Kidney (tissue), 13 donors: ENCODE measurements at regions not wholly inside any gene's neighbourhood (a gene's known extent, or its start where the extent isn't known, plus 50 kb on each side); places are given as distances from the start of the nearest gene placed in this dataset.
"Not testable (repeated sequence)": the region's sequence is repeated elsewhere in the genome, so short reads cannot be mapped to it uniquely, and the experiment has no call there.

ENCODE experiments used
- DNase-seq, 5 donors: peaks; one replicate each; pipeline ENCODE4 v3.0.0-alpha.2; 2013 to 2020
- FAIRE-seq: peaks from 2 replicates; lab custom pipeline; 2012; peaks lifted over from hg19 to GRCh38; lab: Jason Lieb, UNC
- H3K27ac ChIP-seq, 2 donors: one replicate each; pipeline ENCODE4 v1.7.0; 2013; ENCODE audit warnings: low read depth in 2 of 2, low read length in 2 of 2, inconsistent platforms in 1 of 2
- H3K27me3 ChIP-seq: one replicate; pipeline ENCODE4 v1.7.1; 2013; ENCODE audit warnings: low read length, inconsistent platforms; ENCODE audit not compliant: control insufficient read depth, insufficient read depth
- H3K36me3 ChIP-seq, 3 donors: one replicate each; pipeline versions ENCODE4 v1.7.0 to v1.7.1; 2013; ENCODE audit warnings: low read length in 3 of 3, control low read depth in 1 of 3, inconsistent platforms in 1 of 3; ENCODE audit not compliant: insufficient read depth in 3 of 3, control insufficient read depth in 2 of 3
- H3K4me1 ChIP-seq, 3 donors: one replicate each; pipeline versions ENCODE4 v1.7.0 to v1.7.1; 2013; ENCODE audit warnings: low read length in 3 of 3, inconsistent platforms in 1 of 3, low read depth in 1 of 3; ENCODE audit not compliant: control insufficient read depth in 2 of 3, insufficient read depth in 2 of 3
- H3K4me3 ChIP-seq, 3 donors: one replicate each; pipeline versions ENCODE4 v1.7.0 to v1.8.1; 2013; ENCODE audit warnings: low read length in 3 of 3, control low read depth in 1 of 3, inconsistent platforms in 1 of 3
- H3K9ac ChIP-seq, 3 donors: one replicate each; pipeline versions ENCODE4 v1.7.0 to v1.7.1; 2013; ENCODE audit warnings: low read length in 3 of 3, control low read depth in 1 of 3, inconsistent platforms in 1 of 3
- H3K9me3 ChIP-seq, 3 donors: one replicate each; pipeline versions ENCODE4 v1.7.0 to v1.7.1; 2013; ENCODE audit warnings: low read length in 3 of 3, control low read depth in 1 of 3, inconsistent platforms in 1 of 3; ENCODE audit not compliant: control insufficient read depth in 2 of 3, insufficient read depth in 1 of 3
- CTCF ChIP-seq: IDR thresholded peaks from 3 replicates; pipeline ENCODE4 v1.5.1; 2012; ENCODE audit warnings: mild to moderate bottlenecking, moderate library complexity, borderline replicate concordance; ENCODE audit not compliant: insufficient read depth; ENCODE audit errors: extremely low read depth
- intact Hi-C: fragments of 100-400 bp; cut with DNase I; formaldehyde crosslinking; loops from one replicate; pipeline ENCODE4 v1.11.1; 2022
- donor health status: control.
- donor health status: control.
- donor health status: control.
- donor health status: control.
- donor health status: control.
- donor health status: DM: yes; HTN: yes; CAD: no.
- donor health status: Normal renal cell carcinoma (clear cell type).

- no peak for TF ChIP-seq CTCF
- intact Hi-C loops: no loop called here
- H3K9ac ChIP-seq: no peak overlapping the region
- peaks cover 0 to 13% (median 8%) of the 10 kb centered on the region in 3 donors for H3K4me1 ChIP-seq
- DNase-seq (no peak), FAIRE-seq (no peak)
- no peaks in the 10 kb centered on the region for H3K27me3 ChIP-seq
- H3K9me3 ChIP-seq: no peaks in the 10 kb centered on the region
- H3K27ac ChIP-seq: no peak overlapping the region
- no peaks in the 10 kb centered on the region for H3K36me3 ChIP-seq
- H3K4me3 ChIP-seq: no peak overlapping the region
These were observed 183.7 kb downstream of the RPS24 start for GRCh38 chr10:78217336-78217735.

- no peak overlapping the region for H3K27ac ChIP-seq
- peaks cover 0 to 13% (median 8%) of the 10 kb centered on the region in 3 donors for H3K4me1 ChIP-seq
- no peaks in the 10 kb centered on the region for H3K36me3 ChIP-seq
- H3K4me3 ChIP-seq: no peak overlapping the region
- H3K27me3 ChIP-seq: no peaks in the 10 kb centered on the region
- FAIRE-seq (no peak), DNase-seq (no peak)
- no peaks in the 10 kb centered on the region for H3K9me3 ChIP-seq
- H3K9ac ChIP-seq: no peak overlapping the region
- TF ChIP-seq CTCF: no peak
- intact Hi-C loops: no loop called here
These were observed 185.3 kb downstream of the RPS24 start for GRCh38 chr10:78218798-78219490.

- H3K36me3 ChIP-seq, H3K27ac ChIP-seq, H3K9ac ChIP-seq, intact Hi-C loops, DNase-seq, H3K4me3 ChIP-seq, H3K27me3 ChIP-seq, FAIRE-seq, H3K9me3 ChIP-seq: not testable (repeated sequence)
- H3K4me1 ChIP-seq: peaks cover 0 to 12% (median 8%) of the 10 kb centered on the region in 3 donors
These were observed 185.9 kb downstream of the RPS24 start for GRCh38 chr10:78219568-78219967.

- Histone ChIP-seq H3K9ac (no peak overlapping the region), H3K36me3 (no peaks in the 10 kb centered on the region), H3K4me3 (no peak overlapping the region), H3K4me1 (peaks cover 0 to 3% (median 0%) of the 10 kb centered on the region in 3 donors), H3K27ac (no peak overlapping the region), H3K9me3 (no peaks in the 10 kb centered on the region), H3K27me3 (no peaks in the 10 kb centered on the region)
- FAIRE-seq (no peak), DNase-seq (no peak)
- intact Hi-C loops: no loop called here
- TF ChIP-seq CTCF: no peak
These were observed 187.1 kb downstream of the RPS24 start for GRCh38 chr10:78220781-78221180.
